Sigmoid colon (tissue), 4 donors: ENCODE measurements at regions not wholly inside any gene's neighbourhood (a gene's known extent, or its start where the extent isn't known, plus 50 kb on each side); places are given as distances from the start of the nearest gene placed in this dataset.

ENCODE experiments used
- EP300 ChIP-seq, 4 donors: sonication (generic); formaldehyde crosslinking; IDR thresholded peaks; one replicate each; pipeline ENCODE4 v1.6.1; 2017; ENCODE audit warnings: antibody characterized with exemption in 4 of 4
- POLR2A ChIP-seq, 2 donors: fragments of 450-650 bp; IDR thresholded peaks; one replicate each; pipeline ENCODE4 v1.6.1; 2016; ENCODE audit warnings: antibody characterized with exemption in 2 of 2, mild to moderate bottlenecking in 2 of 2, moderate library complexity in 2 of 2
- POLR2AphosphoS5 ChIP-seq, 4 donors: sonication (generic); formaldehyde crosslinking; IDR thresholded peaks; one replicate each; pipeline ENCODE4 v1.6.1; 2017; ENCODE audit warnings: antibody characterized with exemption in 4 of 4
- TF ChIP-seq, protein P1 (sequence below), 4 experiments: fragments of 450-650 bp in 3 of 4; fragments of 200-600 bp in 1 of 4; IDR thresholded peaks; one replicate each; pipeline ENCODE4 v1.5.1; 2016 to 2019; ENCODE audit warnings: antibody characterized with exemption in 4 of 4, mild to moderate bottlenecking in 3 of 4, moderate library complexity in 2 of 4

DNA sequence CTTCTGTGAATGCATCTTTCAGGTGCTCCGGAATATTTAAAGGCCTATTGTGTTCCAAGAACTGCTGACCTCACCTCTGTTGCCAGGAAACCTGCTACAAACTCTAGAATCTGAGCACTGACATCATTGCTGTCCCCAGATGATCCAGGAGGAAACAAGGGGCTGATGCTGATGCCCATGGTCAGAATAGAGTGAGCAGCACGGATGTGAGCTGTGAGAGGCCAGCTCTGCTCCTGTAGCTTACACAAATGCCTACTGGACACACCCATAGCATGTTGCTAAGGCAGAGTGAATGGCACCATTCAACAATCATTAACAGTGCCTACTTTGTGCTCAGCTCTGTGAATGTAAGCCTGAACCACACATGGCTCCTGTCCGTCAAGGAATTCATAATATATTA, 276.7 kb upstream of the API5 start:
- TF ChIP-seq, protein P1, sequence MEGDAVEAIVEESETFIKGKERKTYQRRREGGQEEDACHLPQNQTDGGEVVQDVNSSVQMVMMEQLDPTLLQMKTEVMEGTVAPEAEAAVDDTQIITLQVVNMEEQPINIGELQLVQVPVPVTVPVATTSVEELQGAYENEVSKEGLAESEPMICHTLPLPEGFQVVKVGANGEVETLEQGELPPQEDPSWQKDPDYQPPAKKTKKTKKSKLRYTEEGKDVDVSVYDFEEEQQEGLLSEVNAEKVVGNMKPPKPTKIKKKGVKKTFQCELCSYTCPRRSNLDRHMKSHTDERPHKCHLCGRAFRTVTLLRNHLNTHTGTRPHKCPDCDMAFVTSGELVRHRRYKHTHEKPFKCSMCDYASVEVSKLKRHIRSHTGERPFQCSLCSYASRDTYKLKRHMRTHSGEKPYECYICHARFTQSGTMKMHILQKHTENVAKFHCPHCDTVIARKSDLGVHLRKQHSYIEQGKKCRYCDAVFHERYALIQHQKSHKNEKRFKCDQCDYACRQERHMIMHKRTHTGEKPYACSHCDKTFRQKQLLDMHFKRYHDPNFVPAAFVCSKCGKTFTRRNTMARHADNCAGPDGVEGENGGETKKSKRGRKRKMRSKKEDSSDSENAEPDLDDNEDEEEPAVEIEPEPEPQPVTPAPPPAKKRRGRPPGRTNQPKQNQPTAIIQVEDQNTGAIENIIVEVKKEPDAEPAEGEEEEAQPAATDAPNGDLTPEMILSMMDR (IDR thresholded peaks at IDR 0.05), result no peak
- no peak for TF ChIP-seq EP300 (IDR thresholded peaks at IDR 0.05)
- TF ChIP-seq POLR2AphosphoS5 (IDR thresholded peaks at IDR 0.05), result no peak
- no peak for TF ChIP-seq POLR2A (IDR thresholded peaks at IDR 0.05)
